PC-3 (cell line): ENCODE measurements at regions not wholly inside any gene's neighbourhood (a gene's known extent, or its start where the extent isn't known, plus 50 kb on each side); places are given as distances from the start of the nearest gene placed in this dataset.

Source experiments
- ATAC-seq: fragments of 200-7000 bp; cut with Tn5 transposase; 2 replicates; pipeline ENCODE4 v1.9.1; 2020; ENCODE audit warnings: mild to moderate bottlenecking, moderate library complexity
- BruUV-seq: library from RNA; stranded (reverse); fragments of 400-500 nt; replicated peaks from 2 replicates; lab custom pipeline; 2021; lab: Mats Ljungman, UMichigan
- CTCF ChIA-PET: fragments of 300-600 bp; sonication (Branson Sonifier 250); formaldehyde crosslinking; loops from one replicate; lab custom pipeline; 2022; ENCODE audit warnings: antibody characterized with exemption; lab: Charles Lee
- POLR2A ChIA-PET: fragments of 300-600 bp; sonication (Branson Sonifier 250); formaldehyde crosslinking; loops from one replicate; lab custom pipeline; 2022; ENCODE audit warnings: antibody characterized with exemption; ENCODE audit not compliant: unreplicated experiment; lab: Charles Lee
- DNase-seq: peaks from one replicate; pipeline ENCODE4 v3.0.0-alpha.2; 2015
- H2AFZ ChIP-seq: fragments of 300-600 bp; sonication (generic); 2 replicates; pipeline ENCODE4 v1.6.0; 2016; ENCODE audit warnings: antibody characterized with exemption, low read length
- H3F3A ChIP-seq: fragments of 300-600 bp; sonication (generic); one replicate; pipeline ENCODE4 v1.6.0; 2017; ENCODE audit warnings: antibody characterized with exemption, low read length, control low read depth, mild to moderate bottlenecking; ENCODE audit not compliant: unreplicated experiment
- H3K27ac ChIP-seq: fragments of 300-600 bp; sonication (generic); 2 replicates; pipeline ENCODE4 v1.5.1; 2016; ENCODE audit warnings: mild to moderate bottlenecking, low read length
- H3K27me3 ChIP-seq: fragments of 300-600 bp; sonication (generic); 2 replicates; pipeline ENCODE4 v1.6.1; 2016; ENCODE audit warnings: low read length, mixed read lengths
- H3K36me3 ChIP-seq: fragments of 300-600 bp; sonication (generic); 2 replicates; pipeline ENCODE4 v1.6.1; 2016; ENCODE audit warnings: low read depth, mixed run types, low read length, mixed read lengths
- H3K4me1 ChIP-seq: fragments of 300-600 bp; sonication (generic); 2 replicates; pipeline ENCODE4 v1.5.1; 2016; ENCODE audit warnings: low read length; ENCODE audit not compliant: insufficient read depth
- H3K4me2 ChIP-seq: fragments of 300-600 bp; sonication (generic); 2 replicates; pipeline ENCODE4 v1.6.0; 2016; ENCODE audit warnings: low read length
- H3K4me3 ChIP-seq: fragments of 300-600 bp; sonication (generic); 2 replicates; pipeline ENCODE4 v1.5.1; 2016; ENCODE audit warnings: mild to moderate bottlenecking, low read length, mixed read lengths
- H3K79me2 ChIP-seq: fragments of 300-600 bp; sonication (generic); 2 replicates; pipeline ENCODE4 v1.6.1; 2017; ENCODE audit warnings: low read length, mixed read lengths
- H3K9ac ChIP-seq: fragments of 300-600 bp; sonication (generic); 2 replicates; pipeline ENCODE4 v1.6.0; 2016; ENCODE audit warnings: mild to moderate bottlenecking, low read length
- H3K9me2 ChIP-seq: fragments of 300-600 bp; sonication (generic); replicated peaks from 2 replicates; pipeline ENCODE4 v1.6.1; 2016; ENCODE audit warnings: mixed run types, low read length, mixed read lengths
- H3K9me3 ChIP-seq: fragments of 300-600 bp; sonication (generic); 2 replicates; pipeline ENCODE4 v1.6.1; 2016; ENCODE audit warnings: low read length, mixed read lengths
- H4K20me1 ChIP-seq: fragments of 300-600 bp; sonication (generic); 2 replicates; pipeline ENCODE4 v1.6.1; 2016; ENCODE audit warnings: low read length, mixed read lengths
- CTCF ChIP-seq: fragments of 300-600 bp; sonication (generic); conservative IDR thresholded peaks from 2 replicates; pipeline ENCODE4 v1.5.1; 2017; ENCODE audit warnings: antibody characterized with exemption, low read depth, mild to moderate bottlenecking, low read length
- EZH2 ChIP-seq: fragments of 300-600 bp; sonication (generic); IDR thresholded peaks from one replicate; pipeline ENCODE4 v1.6.1; 2017; ENCODE audit warnings: antibody characterized with exemption, mild to moderate bottlenecking, low read length; ENCODE audit not compliant: unreplicated experiment
- EZH2phosphoT487 ChIP-seq: fragments of 300-600 bp; sonication (generic); IDR thresholded peaks from 2 replicates; pipeline ENCODE4 v1.6.1; 2018; ENCODE audit warnings: mild to moderate bottlenecking, antibody characterized with exemption, low read length, borderline replicate concordance
- intact Hi-C: fragments of 100-400 bp; cut with micrococcal nuclease; formaldehyde crosslinking; loops from 2 replicates; pipeline ENCODE4 v1.9.0; 2023

- CTCF ChIA-PET = no interaction called here
- Histone ChIP-seq H3K79me2 (no peaks in the 10 kb centered on the region), H3K9me2 (no peaks in the 10 kb centered on the region), H3F3A (no peaks in the 10 kb centered on the region), H3K4me2 (no peak overlapping the region), H4K20me1 (no peaks in the 10 kb centered on the region), H3K4me1 (peaks cover 12% of the 10 kb centered on the region), H3K9ac (no peak overlapping the region), H2AFZ (no peak overlapping the region), H3K27ac (no peak overlapping the region), H3K4me3 (no peak overlapping the region), H3K27me3 (no peaks in the 10 kb centered on the region), H3K36me3 (no peaks in the 10 kb centered on the region), H3K9me3 (no peaks in the 10 kb centered on the region)
- no TSS peak for BruUV-seq
- TF ChIP-seq EZH2 = no peak
- no peak for TF ChIP-seq EZH2phosphoT487
- TF ChIP-seq CTCF = no peak
- intact Hi-C loops = no loop called here
- ATAC-seq = no peak
- POLR2A ChIA-PET = no interaction called here
- no peak for DNase-seq
These were observed 137.9 kb upstream of the NGF start for GRCh38 chr1:115475901-115476300.

- BruUV-seq = no TSS peak
- TF ChIP-seq EZH2 = no peak
- no peak for TF ChIP-seq EZH2phosphoT487
- TF ChIP-seq CTCF = no peak
- DNase-seq (no peak), ATAC-seq (no peak)
- intact Hi-C loops = no loop called here
- H3K9me3 ChIP-seq = no peaks in the 10 kb centered on the region
- ChIA-PET CTCF (no interaction called here), POLR2A (no interaction called here)
- H3K36me3 ChIP-seq = no peaks in the 10 kb centered on the region
- H3K27me3 ChIP-seq = no peaks in the 10 kb centered on the region
- no peak overlapping the region for H3K4me3 ChIP-seq
- H3K9ac ChIP-seq = no peak overlapping the region
- no peaks in the 10 kb centered on the region for H4K20me1 ChIP-seq
- no peak overlapping the region for H3K27ac ChIP-seq
- H3K4me1 ChIP-seq = peaks cover 19% of the 10 kb centered on the region
- no peak overlapping the region for H2AFZ ChIP-seq
- no peaks in the 10 kb centered on the region for H3K79me2 ChIP-seq
- H3K4me2 ChIP-seq = no peak overlapping the region
- no peaks in the 10 kb centered on the region for H3F3A ChIP-seq
- no peaks in the 10 kb centered on the region for H3K9me2 ChIP-seq
These were observed 137.2 kb upstream of the NGF start for GRCh38 chr1:115475252-115475651.

GRCh38 chr1:115473986-115474565, 136.0 kb upstream of the NGF start:
- Histone ChIP-seq H3K36me3 (no peaks in the 10 kb centered on the region), H3K4me1 (peaks cover 30% of the 10 kb centered on the region), H3K27ac (no peak overlapping the region), H4K20me1 (no peaks in the 10 kb centered on the region), H3K4me3 (no peak overlapping the region), H3K79me2 (no peaks in the 10 kb centered on the region), H3K9ac (no peak overlapping the region), H3K4me2 (no peak overlapping the region), H3K27me3 (no peaks in the 10 kb centered on the region), H3K9me2 (no peaks in the 10 kb centered on the region), H2AFZ (no peak overlapping the region), H3K9me3 (no peaks in the 10 kb centered on the region), H3F3A (no peaks in the 10 kb centered on the region)
- intact Hi-C loops = no loop called here
- ChIA-PET CTCF (no interaction called here), POLR2A (no interaction called here)
- no TSS peak for BruUV-seq
- TF ChIP-seq EZH2 = no peak
- no peak for TF ChIP-seq CTCF
- no peak for TF ChIP-seq EZH2phosphoT487
- DNase-seq (peak; percentile 69), ATAC-seq (no peak)
